ENCODE measurements at regions not wholly inside any gene's neighbourhood (a gene's known extent, or its start where the extent isn't known, plus 50 kb on each side); places are given as distances from the start of the nearest gene placed in this dataset.
"Not testable (repeated sequence)": the region's sequence is repeated elsewhere in the genome, so short reads cannot be mapped to it uniquely, and the experiment has no call there.

GRCh38 chr9:117775591-117775990 lies 71.4 kb downstream of the TLR4 start:
- no peak for DNase-seq

- DNase-seq = no peak
Measured at GRCh38 chr9:117777823-117778222, 73.6 kb downstream of the TLR4 start.

- no peak for DNase-seq
Measured at GRCh38 chr9:117779760-117780159, 75.6 kb downstream of the TLR4 start.

GRCh38 chr9:117782931-117783788 lies 79.0 kb downstream of the TLR4 start:
- DNase-seq = peak; percentile 60

- peak; percentile 64 for DNase-seq
Measured at GRCh38 chr9:117783828-117784227, 79.6 kb downstream of the TLR4 start.

GRCh38 chr9:117784996-117785395 lies 80.8 kb downstream of the TLR4 start:
- no peak for DNase-seq

- DNase-seq = no peak
Measured at GRCh38 chr9:117787746-117788145, 83.5 kb downstream of the TLR4 start.

GRCh38 chr9:117795271-117795670 lies 91.1 kb downstream of the TLR4 start:
- DNase-seq = no peak

- DNase-seq = no peak
Measured at GRCh38 chr9:117796681-117797080, 92.5 kb downstream of the TLR4 start.

- DNase-seq = no peak
Measured at GRCh38 chr9:117800389-117800788, 96.2 kb downstream of the TLR4 start.

GRCh38 chr9:117809751-117810150 lies 105.5 kb downstream of the TLR4 start:
- DNase-seq = no peak

- DNase-seq = no peak
Measured at GRCh38 chr9:117815315-117815714, 111.1 kb downstream of the TLR4 start.

- no peak for DNase-seq
Measured at GRCh38 chr9:117815948-117816347, 111.7 kb downstream of the TLR4 start.

GRCh38 chr9:117821954-117822353 lies 117.8 kb downstream of the TLR4 start:
- DNase-seq = no peak

GRCh38 chr9:117823576-117823975 lies 119.4 kb downstream of the TLR4 start:
- DNase-seq = no peak

- DNase-seq = peak; percentile 48
Measured at GRCh38 chr9:117825609-117826347, 121.6 kb downstream of the TLR4 start.

GRCh38 chr9:117826837-117827236 lies 122.6 kb downstream of the TLR4 start:
- no peak for DNase-seq

- no peak for DNase-seq
Measured at GRCh38 chr9:117827456-117827855, 123.3 kb downstream of the TLR4 start.

GRCh38 chr9:117828466-117828865 lies 124.3 kb downstream of the TLR4 start:
- DNase-seq = no peak

GRCh38 chr9:117835798-117836197 lies 131.6 kb downstream of the TLR4 start:
- DNase-seq = no peak

- no peak for DNase-seq
Measured at GRCh38 chr9:117839862-117840261, 135.7 kb downstream of the TLR4 start.

GRCh38 chr9:117851836-117852461 lies 147.7 kb downstream of the TLR4 start:
- not testable (repeated sequence) for DNase-seq

GRCh38 chr9:117858561-117858960 lies 154.4 kb downstream of the TLR4 start:
- DNase-seq = no peak

GRCh38 chr9:117860849-117861248 lies 156.6 kb downstream of the TLR4 start:
- DNase-seq = no peak

All from CD4-positive, alpha-beta T cell treated with Interleukin-4 for 4 hours (primary cell).